ENCODE measurements at regions not wholly inside any gene's neighbourhood (a gene's known extent, or its start where the extent isn't known, plus 50 kb on each side); places are given as distances from the start of the nearest gene placed in this dataset.

- DNase-seq: no peak
Observed at GRCh38 chr5:54366707-54367106, 56.3 kb upstream of the ARL15 start.

GRCh38 chr5:54363669-54364068 lies 53.3 kb upstream of the ARL15 start:
- DNase-seq: no peak

DNA sequence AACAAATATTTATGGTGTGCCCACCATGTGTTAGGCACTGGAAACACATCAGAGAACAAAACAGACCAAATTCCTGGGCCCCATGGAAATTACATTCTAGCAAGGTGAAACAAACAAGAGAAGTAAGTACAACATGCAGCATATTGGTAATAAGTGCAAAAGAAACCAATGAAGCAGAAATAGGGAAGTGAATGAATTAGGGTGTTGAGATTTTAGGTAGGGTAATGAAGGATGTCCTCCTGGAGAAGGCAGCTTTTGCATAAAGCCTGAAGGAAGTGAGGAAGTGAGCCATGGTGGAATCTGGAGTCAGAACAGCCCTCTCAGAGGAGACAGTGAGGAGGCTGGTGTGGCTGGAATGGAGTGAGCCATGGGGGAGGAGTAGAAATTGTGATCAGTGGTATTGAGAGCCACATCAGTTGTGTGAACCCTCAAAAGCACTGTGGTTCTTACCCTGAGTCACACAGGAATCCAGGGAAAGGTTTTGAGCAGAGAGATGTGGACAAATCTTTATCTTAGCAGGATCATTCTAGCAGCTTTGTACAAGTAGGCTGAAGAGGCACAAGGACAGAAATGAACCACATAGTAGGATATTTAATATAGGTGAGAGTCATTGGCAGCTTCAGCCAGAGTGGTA lies 52.7 kb upstream of the ARL15 start:
- no peak for DNase-seq

GRCh38 chr5:54362434-54362833 lies 52.1 kb upstream of the ARL15 start:
- no peak for DNase-seq

- DNase-seq: no peak
Observed at GRCh38 chr5:54361691-54362411, 51.5 kb upstream of the ARL15 start.

DNA sequence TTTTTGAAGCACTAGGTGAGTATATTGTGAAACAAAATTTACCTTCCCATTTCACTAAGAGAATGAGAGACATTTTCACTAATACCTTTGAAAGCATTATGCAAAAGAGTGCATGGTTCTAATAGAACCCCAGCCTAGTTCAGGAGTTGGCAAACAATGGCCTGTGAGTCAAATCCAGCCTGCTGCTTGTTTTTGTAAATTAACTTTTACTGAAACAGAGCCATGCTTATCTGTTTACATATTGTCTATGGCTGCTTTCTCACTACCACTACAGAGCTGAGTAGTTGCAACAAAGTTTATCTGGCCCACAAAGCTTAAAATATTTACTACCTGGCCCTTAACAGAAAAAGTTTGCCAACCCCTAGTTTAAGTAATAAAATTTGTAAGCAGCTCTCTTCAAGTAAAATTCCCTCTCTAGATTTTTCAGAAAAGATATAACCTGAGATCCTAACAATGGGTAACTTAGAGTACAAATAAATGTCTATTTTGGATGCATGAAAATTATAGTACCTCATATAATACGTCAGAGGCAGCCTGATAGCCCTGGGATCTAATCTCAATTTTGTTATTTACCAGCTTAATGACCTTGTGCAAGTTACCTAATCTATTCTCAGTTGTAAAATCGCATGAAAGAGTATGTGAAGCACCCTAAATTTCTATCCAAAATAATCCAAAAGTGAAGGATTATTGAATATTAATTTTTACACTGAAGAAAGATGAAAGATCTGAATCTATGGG lies 50.7 kb upstream of the ARL15 start:
- no peak for DNase-seq

Data from NCI-H1092 treated with DMSO at 0.1 percent for 48 hours (cell line).